Mesendoderm (in vitro differentiated cells): ENCODE measurements at regions not wholly inside any gene's neighbourhood (a gene's known extent, or its start where the extent isn't known, plus 50 kb on each side); places are given as distances from the start of the nearest gene placed in this dataset.

Experiments
- DNase-seq: peaks from one replicate; pipeline ENCODE4 v3.0.0; 2013
- H2AK5ac ChIP-seq: 2 replicates; pipeline ENCODE4 v1.6.1; 2013; ENCODE audit warnings: low read length, inconsistent platforms
- H2BK120ac ChIP-seq: 2 replicates; pipeline ENCODE4 v1.6.1; 2013; ENCODE audit warnings: low read depth, mild to moderate bottlenecking, low read length, moderate library complexity, mixed read lengths
- H2BK15ac ChIP-seq: replicated peaks from 2 replicates; pipeline ENCODE4 v1.6.1; 2013; ENCODE audit warnings: low read depth, mild to moderate bottlenecking, moderate library complexity
- H2BK5ac ChIP-seq: 2 replicates; pipeline ENCODE4 v1.6.1; 2013; ENCODE audit warnings: low read length, inconsistent platforms
- H3K18ac ChIP-seq: 2 replicates; pipeline ENCODE4 v1.6.1; 2013; ENCODE audit warnings: mild to moderate bottlenecking, low read length, mixed read lengths
- H3K23ac ChIP-seq: one replicate; pipeline ENCODE4 v1.6.1; 2013; ENCODE audit warnings: low read length
- H3K27ac ChIP-seq: 2 replicates; pipeline ENCODE4 v1.5.1; 2013; ENCODE audit warnings: low read depth, mild to moderate bottlenecking, inconsistent platforms, low read length, moderate library complexity
- H3K27me3 ChIP-seq: 2 replicates; pipeline ENCODE4 v1.6.1; 2013; ENCODE audit warnings: low read length, control low read depth, mild to moderate bottlenecking, inconsistent platforms; ENCODE audit not compliant: insufficient read depth, poor library complexity
- H3K36me3 ChIP-seq: 2 replicates; pipeline ENCODE4 v1.6.1; 2013; ENCODE audit warnings: low read length, inconsistent platforms; ENCODE audit not compliant: control insufficient read depth, insufficient read depth
- H3K4ac ChIP-seq: one replicate; pipeline ENCODE4 v1.6.1; 2013; ENCODE audit warnings: low read depth, mild to moderate bottlenecking, low read length, moderate library complexity
- H3K4me1 ChIP-seq: 2 replicates; pipeline ENCODE4 v1.6.1; 2013; ENCODE audit warnings: low read depth, low read length, inconsistent platforms; ENCODE audit not compliant: control insufficient read depth
- H3K4me2 ChIP-seq: 2 replicates; pipeline ENCODE4 v1.6.1; 2013; ENCODE audit warnings: low read length
- H3K4me3 ChIP-seq: 2 replicates; pipeline ENCODE4 v1.5.1; 2013; ENCODE audit warnings: mild to moderate bottlenecking, low read length
- H3K56ac ChIP-seq: one replicate; pipeline ENCODE4 v1.6.1; 2013; ENCODE audit warnings: low read length
- H3K79me1 ChIP-seq: 2 replicates; pipeline ENCODE4 v1.6.1; 2013; ENCODE audit warnings: low read length, inconsistent platforms
- H3K79me2 ChIP-seq: 2 replicates; pipeline ENCODE4 v1.6.1; 2013; ENCODE audit warnings: mild to moderate bottlenecking, low read length; ENCODE audit not compliant: control insufficient read depth, insufficient read depth
- H3K9ac ChIP-seq: 2 replicates; pipeline ENCODE4 v1.6.1; 2013; ENCODE audit warnings: low read length, inconsistent platforms
- H4K5ac ChIP-seq: one replicate; pipeline ENCODE4 v1.6.1; 2013; ENCODE audit warnings: low read length
- H4K8ac ChIP-seq: one replicate; pipeline ENCODE4 v1.6.1; 2013; ENCODE audit warnings: low read depth, mild to moderate bottlenecking, control low read depth, low read length, moderate library complexity
- WGBS: extraction: QIAGEN DNeasy Blood & Tissue Kit; methylation state at CpG from one replicate; pipeline ENCODE4 v1.1.7; 2013; ENCODE audit warnings: low lambda C conversion rate, missing lambda C conversion rate; ENCODE audit not compliant: insufficient coverage; ENCODE audit errors: extremely low coverage; 5-methylcytosine and 5-hydroxymethylcytosine counted together

- H4K8ac ChIP-seq, result no peak overlapping the region
- H2AK5ac ChIP-seq, result no peak overlapping the region
- H3K56ac ChIP-seq, result no peak overlapping the region
- no peak overlapping the region for H3K27ac ChIP-seq
- no peak overlapping the region for H2BK5ac ChIP-seq
- no peaks in the 10 kb centered on the region for H3K36me3 ChIP-seq
- H3K27me3 ChIP-seq, result no peaks in the 10 kb centered on the region
- no peak overlapping the region for H3K18ac ChIP-seq
- H3K4me3 ChIP-seq, result no peak overlapping the region
- H4K5ac ChIP-seq, result no peak overlapping the region
- H3K79me2 ChIP-seq, result no peaks in the 10 kb centered on the region
- no peak overlapping the region for H3K23ac ChIP-seq
- no peak overlapping the region for H3K4me2 ChIP-seq
- no peak overlapping the region for H3K9ac ChIP-seq
- no peak overlapping the region for H2BK15ac ChIP-seq
- H3K4me1 ChIP-seq, result no peaks in the 10 kb centered on the region
- no peak overlapping the region for H2BK120ac ChIP-seq
- no CpG with 5 or more reads among the region's 5 CpGs for WGBS
- DNase-seq, result no peak
- no peak overlapping the region for H3K4ac ChIP-seq
- H3K79me1 ChIP-seq, result no peaks in the 10 kb centered on the region
Observed at GRCh38 chr16:80442779-80443178, 98.0 kb upstream of the DYNLRB2 start.

GRCh38 chr16:80441935-80442334, 98.9 kb upstream of the DYNLRB2 start:
- Histone ChIP-seq H2BK15ac (no peak overlapping the region), H3K79me1 (no peaks in the 10 kb centered on the region), H3K4ac (no peak overlapping the region), H3K27me3 (no peaks in the 10 kb centered on the region), H3K27ac (no peak overlapping the region), H3K56ac (no peak overlapping the region), H3K23ac (no peak overlapping the region), H4K5ac (no peak overlapping the region), H3K36me3 (no peaks in the 10 kb centered on the region), H3K79me2 (no peaks in the 10 kb centered on the region), H3K4me2 (no peak overlapping the region), H3K9ac (no peak overlapping the region), H2BK120ac (no peak overlapping the region), H2AK5ac (no peak overlapping the region), H3K4me3 (no peak overlapping the region), H4K8ac (no peak overlapping the region), H3K4me1 (no peaks in the 10 kb centered on the region), H2BK5ac (no peak overlapping the region), H3K18ac (no peak overlapping the region)
- WGBS, result no CpG with 5 or more reads among the region's 1 CpG
- DNase-seq, result no peak

- Histone ChIP-seq H3K27me3 (no peaks in the 10 kb centered on the region), H3K56ac (no peak overlapping the region), H3K4ac (no peak overlapping the region), H3K23ac (no peak overlapping the region), H3K79me1 (no peaks in the 10 kb centered on the region), H2BK5ac (no peak overlapping the region), H4K5ac (no peak overlapping the region), H3K79me2 (no peaks in the 10 kb centered on the region), H2AK5ac (no peak overlapping the region), H3K36me3 (no peaks in the 10 kb centered on the region), H2BK15ac (no peak overlapping the region), H2BK120ac (no peak overlapping the region), H3K4me2 (no peak overlapping the region), H3K9ac (no peak overlapping the region), H3K4me3 (no peak overlapping the region), H4K8ac (no peak overlapping the region), H3K18ac (no peak overlapping the region), H3K27ac (no peak overlapping the region), H3K4me1 (no peaks in the 10 kb centered on the region)
- WGBS, result no CpG with 5 or more reads among the region's 2 CpGs
- no peak for DNase-seq
Observed at GRCh38 chr16:80440667-80441066, 100.1 kb upstream of the DYNLRB2 start.

GRCh38 chr16:80437707-80438106, 103.1 kb upstream of the DYNLRB2 start:
- no peak overlapping the region for H2BK120ac ChIP-seq
- no peak overlapping the region for H3K23ac ChIP-seq
- H3K9ac ChIP-seq, result no peak overlapping the region
- no peak overlapping the region for H3K4ac ChIP-seq
- no CpG with 5 or more reads among the region's 2 CpGs for WGBS
- H2AK5ac ChIP-seq, result no peak overlapping the region
- no peaks in the 10 kb centered on the region for H3K36me3 ChIP-seq
- H2BK15ac ChIP-seq, result no peak overlapping the region
- no peaks in the 10 kb centered on the region for H3K79me1 ChIP-seq
- H3K4me3 ChIP-seq, result no peak overlapping the region
- no peaks in the 10 kb centered on the region for H3K79me2 ChIP-seq
- no peak overlapping the region for H4K8ac ChIP-seq
- no peak overlapping the region for H3K4me2 ChIP-seq
- peak; percentile 44 for DNase-seq
- H2BK5ac ChIP-seq, result no peak overlapping the region
- no peak overlapping the region for H3K18ac ChIP-seq
- no peak overlapping the region for H4K5ac ChIP-seq
- no peaks in the 10 kb centered on the region for H3K4me1 ChIP-seq
- H3K27ac ChIP-seq, result no peak overlapping the region
- no peaks in the 10 kb centered on the region for H3K27me3 ChIP-seq
- H3K56ac ChIP-seq, result no peak overlapping the region

GRCh38 chr16:80436510-80436909, 104.3 kb upstream of the DYNLRB2 start:
- Histone ChIP-seq H3K4me3 (no peak overlapping the region), H3K79me1 (no peaks in the 10 kb centered on the region), H3K4me2 (no peak overlapping the region), H2BK120ac (no peak overlapping the region), H3K27ac (no peak overlapping the region), H3K27me3 (no peaks in the 10 kb centered on the region), H4K8ac (no peak overlapping the region), H3K56ac (no peak overlapping the region), H3K9ac (no peak overlapping the region), H3K79me2 (no peaks in the 10 kb centered on the region), H3K36me3 (no peaks in the 10 kb centered on the region), H2BK5ac (no peak overlapping the region), H3K4me1 (no peaks in the 10 kb centered on the region), H2BK15ac (no peak overlapping the region), H4K5ac (no peak overlapping the region), H3K4ac (no peak overlapping the region), H2AK5ac (no peak overlapping the region), H3K18ac (no peak overlapping the region), H3K23ac (no peak overlapping the region)
- no peak for DNase-seq

- no peak overlapping the region for H3K9ac ChIP-seq
Observed at GRCh38 chr16:80433623-80434022, 107.2 kb upstream of the DYNLRB2 start.

More at GRCh38 chr16:80433623-80434022, 107.2 kb upstream of the DYNLRB2 start:
- Histone ChIP-seq H3K36me3 (no peaks in the 10 kb centered on the region), H3K4me2 (no peak overlapping the region), H3K4me1 (no peaks in the 10 kb centered on the region), H3K79me2 (no peaks in the 10 kb centered on the region), H3K27me3 (no peaks in the 10 kb centered on the region), H2BK5ac (no peak overlapping the region), H3K27ac (no peak overlapping the region), H3K56ac (no peak overlapping the region), H3K18ac (no peak overlapping the region), H3K4me3 (no peak overlapping the region), H2BK15ac (no peak overlapping the region), H3K4ac (no peak overlapping the region), H2BK120ac (no peak overlapping the region), H2AK5ac (no peak overlapping the region), H4K8ac (no peak overlapping the region), H3K23ac (no peak overlapping the region), H3K79me1 (no peaks in the 10 kb centered on the region), H4K5ac (no peak overlapping the region)
- no CpG with 5 or more reads among the region's 2 CpGs for WGBS
- DNase-seq, result no peak
